BLaER1 (cell line): ENCODE measurements at regions not wholly inside any gene's neighbourhood (a gene's known extent, or its start where the extent isn't known, plus 50 kb on each side); places are given as distances from the start of the nearest gene placed in this dataset.
"Not testable (repeated sequence)": the region's sequence is repeated elsewhere in the genome, so short reads cannot be mapped to it uniquely, and the experiment has no call there.

Experiments
- H3K27ac ChIP-seq: shearing (Covaris generic); formaldehyde crosslinking; 2 replicates; pipeline ENCODE4 v1.8.1; 2022
- H3K27me3 ChIP-seq: shearing (Covaris generic); formaldehyde crosslinking; 2 replicates; pipeline ENCODE4 v1.8.1; 2022
- H3K36me3 ChIP-seq: shearing (Covaris generic); formaldehyde crosslinking; 2 replicates; pipeline ENCODE4 v1.8.1; 2022
- H3K4me1 ChIP-seq: shearing (Covaris generic); formaldehyde crosslinking; 2 replicates; pipeline ENCODE4 v1.8.1; 2022
- H3K4me2 ChIP-seq: shearing (Covaris generic); formaldehyde crosslinking; 2 replicates; pipeline ENCODE4 v1.8.1; 2022
- H3K4me3 ChIP-seq: shearing (Covaris generic); formaldehyde crosslinking; 2 replicates; pipeline ENCODE4 v1.8.1; 2022
- H3K9ac ChIP-seq: shearing (Covaris generic); formaldehyde crosslinking; 2 replicates; pipeline ENCODE4 v1.8.1; 2022
- H3K9me3 ChIP-seq: shearing (Covaris generic); formaldehyde crosslinking; 2 replicates; pipeline ENCODE4 v1.8.1; 2022
- H4K20me1 ChIP-seq: shearing (Covaris generic); formaldehyde crosslinking; 2 replicates; pipeline ENCODE4 v1.8.1; 2022
- Cebpa-rat ChIP-seq: shearing (Covaris generic); IDR thresholded peaks from 2 replicates; pipeline ENCODE4 v1.8.1; 2022

DNA sequence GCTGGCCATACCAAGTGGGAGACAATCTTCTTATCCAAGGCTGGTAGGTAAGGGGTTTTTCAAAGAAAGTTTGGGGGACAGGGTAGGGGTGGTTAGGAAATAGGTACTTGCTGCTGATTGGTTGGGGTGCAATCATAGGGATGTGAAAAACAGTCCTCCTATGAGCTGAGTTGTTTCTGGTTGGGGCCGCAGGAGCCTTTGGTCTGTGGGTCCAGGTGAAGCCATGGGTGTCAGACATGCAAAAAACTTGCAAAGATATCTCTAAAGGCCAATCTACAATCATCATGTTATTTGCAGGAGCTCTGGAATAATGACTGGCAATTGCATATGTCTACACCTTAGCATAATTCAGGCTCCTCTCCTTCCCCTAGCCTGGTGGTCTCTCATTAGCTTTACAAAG is 982.3 kb downstream of the DIPK2A start:
- Histone ChIP-seq H3K4me2 (no peak overlapping the region), H3K4me1 (no peaks in the 10 kb centered on the region)

DNA sequence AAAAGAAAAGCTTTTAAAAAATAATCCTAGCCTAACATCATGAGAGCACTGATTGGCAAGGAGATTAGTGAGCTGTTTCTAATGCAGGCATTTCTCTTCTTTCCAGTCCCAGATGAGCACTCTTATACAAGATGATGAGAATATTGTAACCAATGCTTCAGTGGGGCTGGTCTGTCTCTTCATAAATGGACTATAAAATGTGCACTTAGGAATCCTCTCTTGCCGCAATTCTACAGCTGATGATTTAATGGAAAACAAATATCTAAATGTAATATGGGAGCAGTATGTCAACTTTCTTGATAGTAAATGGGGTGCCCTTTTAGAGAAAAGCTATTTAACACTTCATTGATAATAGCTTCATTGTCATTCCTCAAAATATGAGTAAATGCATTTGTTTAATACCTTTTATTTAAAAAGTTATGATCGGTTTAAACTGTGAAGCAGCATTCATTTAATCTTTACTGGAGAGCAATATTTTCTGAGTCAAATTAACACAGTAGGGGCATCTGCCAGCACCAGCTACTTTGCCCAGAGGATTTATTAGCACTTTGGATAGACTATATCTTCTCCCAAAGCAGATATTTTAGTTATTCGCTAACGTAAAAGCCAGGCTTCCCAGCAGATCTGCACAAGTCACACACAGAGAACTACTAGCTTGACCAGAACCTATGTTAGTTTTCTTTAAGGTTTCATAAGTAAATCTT is 985.9 kb downstream of the DIPK2A start:
- no peak overlapping the region for H3K9ac ChIP-seq
- no peaks in the 10 kb centered on the region for H3K27me3 ChIP-seq
- no peaks in the 10 kb centered on the region for H3K9me3 ChIP-seq
- H4K20me1 ChIP-seq, result no peaks in the 10 kb centered on the region
- no peak overlapping the region for H3K4me2 ChIP-seq
- H3K27ac ChIP-seq, result no peak overlapping the region
- no peak overlapping the region for H3K4me3 ChIP-seq
- no peaks in the 10 kb centered on the region for H3K4me1 ChIP-seq
- TF ChIP-seq Cebpa-rat, result no peak
- no peaks in the 10 kb centered on the region for H3K36me3 ChIP-seq

More for the DNA sequence above, 982.3 kb downstream of the DIPK2A start:
- Histone ChIP-seq H3K9me3 (no peaks in the 10 kb centered on the region), H3K36me3 (no peaks in the 10 kb centered on the region), H3K27me3 (no peaks in the 10 kb centered on the region), H3K4me3 (no peak overlapping the region), H3K9ac (no peak overlapping the region), H4K20me1 (no peaks in the 10 kb centered on the region), H3K27ac (no peak overlapping the region)
- TF ChIP-seq Cebpa-rat, result no peak

DNA sequence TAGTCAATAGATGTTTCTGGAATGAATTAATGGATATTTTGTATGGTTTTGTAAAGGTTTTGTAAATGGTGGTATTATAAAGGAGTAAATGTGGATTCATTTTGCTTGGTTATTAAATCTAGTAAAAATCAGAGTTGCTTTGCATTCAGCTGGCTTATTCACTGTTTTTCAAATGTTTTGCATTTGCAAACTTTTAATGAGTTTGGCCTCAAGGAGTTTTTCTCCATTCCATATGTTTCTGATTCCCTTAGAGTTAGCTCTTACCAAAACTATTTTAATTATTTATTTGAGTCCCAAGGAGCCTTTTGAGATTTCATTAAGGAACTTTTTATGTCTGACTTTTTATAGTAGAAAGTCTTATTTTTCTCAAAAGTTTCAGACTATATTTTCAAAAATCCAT is 992.2 kb downstream of the DIPK2A start:
- Histone ChIP-seq H3K27me3 (no peaks in the 10 kb centered on the region), H3K9ac (no peak overlapping the region), H3K9me3 (no peaks in the 10 kb centered on the region), H4K20me1 (no peaks in the 10 kb centered on the region), H3K4me1 (no peaks in the 10 kb centered on the region), H3K4me3 (no peak overlapping the region), H3K36me3 (no peaks in the 10 kb centered on the region), H3K4me2 (no peak overlapping the region), H3K27ac (no peak overlapping the region)
- no peak for TF ChIP-seq Cebpa-rat

DNA sequence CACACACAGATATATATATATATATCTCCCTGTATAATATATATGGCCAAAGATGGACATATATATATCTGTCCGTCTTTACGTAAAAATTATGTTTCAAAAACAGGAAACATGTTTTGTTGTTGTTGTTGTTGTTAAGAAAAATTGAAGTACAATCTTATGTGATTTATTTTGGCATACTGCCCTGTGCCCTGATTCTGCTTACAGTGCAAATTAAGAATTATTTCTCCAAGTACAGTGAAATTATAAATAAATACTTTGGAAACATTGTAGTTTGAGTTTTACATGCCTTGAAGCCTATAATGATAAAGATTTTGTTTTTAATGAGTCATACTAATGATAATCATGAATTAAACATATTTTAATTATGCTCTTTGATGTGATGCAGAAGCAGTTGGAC is 994.9 kb downstream of the DIPK2A start:
- H3K9me3 ChIP-seq, result no peaks in the 10 kb centered on the region
- no peak overlapping the region for H3K27ac ChIP-seq
- no peak for TF ChIP-seq Cebpa-rat
- no peaks in the 10 kb centered on the region for H3K36me3 ChIP-seq
- no peaks in the 10 kb centered on the region for H3K27me3 ChIP-seq
- H3K9ac ChIP-seq, result no peak overlapping the region
- no peak overlapping the region for H3K4me3 ChIP-seq
- no peaks in the 10 kb centered on the region for H4K20me1 ChIP-seq
- no peaks in the 10 kb centered on the region for H3K4me1 ChIP-seq
- no peak overlapping the region for H3K4me2 ChIP-seq

DNA sequence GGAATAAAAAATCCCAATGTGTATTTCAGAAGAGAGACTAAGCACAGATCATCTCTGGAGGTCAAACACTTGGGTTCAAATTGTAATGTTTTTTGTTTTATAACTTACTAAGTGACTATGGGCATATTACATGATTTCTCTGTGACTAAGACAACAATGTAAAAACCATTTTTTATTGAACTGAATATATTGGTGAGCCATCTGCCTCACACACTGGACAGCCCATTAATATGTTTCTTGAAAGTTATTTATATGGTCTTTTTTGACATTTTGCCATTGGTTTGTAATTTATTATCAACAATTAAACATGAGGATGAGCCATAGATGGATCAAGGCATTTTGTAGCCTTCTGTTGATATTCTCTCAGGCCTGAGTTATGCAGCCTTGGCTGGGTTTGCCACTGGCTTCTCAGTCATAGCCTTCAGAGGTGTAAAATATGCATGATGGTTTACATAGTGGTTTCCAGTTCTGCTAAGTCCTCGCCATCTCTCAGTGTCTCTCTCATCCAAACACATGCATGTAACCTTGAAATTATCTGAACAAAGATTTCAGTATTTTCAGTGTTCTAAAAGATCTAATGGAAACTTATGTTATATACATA is 997.2 kb downstream of the DIPK2A start:
- no peaks in the 10 kb centered on the region for H3K27me3 ChIP-seq
- H3K4me2 ChIP-seq, result no peak overlapping the region
- H3K36me3 ChIP-seq, result no peaks in the 10 kb centered on the region
- no peaks in the 10 kb centered on the region for H4K20me1 ChIP-seq
- no peak overlapping the region for H3K9ac ChIP-seq
- H3K9me3 ChIP-seq, result no peaks in the 10 kb centered on the region
- H3K4me3 ChIP-seq, result no peak overlapping the region
- TF ChIP-seq Cebpa-rat, result no peak
- no peaks in the 10 kb centered on the region for H3K4me1 ChIP-seq
- H3K27ac ChIP-seq, result no peak overlapping the region

DNA sequence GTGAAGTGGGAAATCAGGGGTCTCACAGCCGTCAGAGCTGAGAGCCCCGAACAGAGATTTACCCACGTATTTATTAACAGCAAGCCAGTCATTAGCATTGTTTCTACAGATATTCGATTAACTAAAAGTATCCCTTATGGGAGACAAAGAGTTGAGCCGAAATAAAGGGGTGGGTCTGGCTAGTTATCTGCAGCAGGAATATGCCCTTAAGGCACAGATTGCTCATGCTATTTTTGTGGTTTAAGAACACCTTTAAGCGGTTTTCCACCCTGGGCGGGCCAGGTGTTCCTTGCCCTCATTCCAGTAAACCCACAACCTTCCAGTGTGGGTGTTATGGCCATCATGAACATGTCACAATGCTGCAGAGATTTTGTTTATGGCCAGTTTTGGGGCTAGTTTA is 1012.9 kb downstream of the DIPK2A start:
- H3K9ac ChIP-seq, H3K4me1 ChIP-seq, H3K9me3 ChIP-seq, H4K20me1 ChIP-seq, H3K27ac ChIP-seq, H3K36me3 ChIP-seq, H3K4me3 ChIP-seq, H3K4me2 ChIP-seq, H3K27me3 ChIP-seq: not testable (repeated sequence)

DNA sequence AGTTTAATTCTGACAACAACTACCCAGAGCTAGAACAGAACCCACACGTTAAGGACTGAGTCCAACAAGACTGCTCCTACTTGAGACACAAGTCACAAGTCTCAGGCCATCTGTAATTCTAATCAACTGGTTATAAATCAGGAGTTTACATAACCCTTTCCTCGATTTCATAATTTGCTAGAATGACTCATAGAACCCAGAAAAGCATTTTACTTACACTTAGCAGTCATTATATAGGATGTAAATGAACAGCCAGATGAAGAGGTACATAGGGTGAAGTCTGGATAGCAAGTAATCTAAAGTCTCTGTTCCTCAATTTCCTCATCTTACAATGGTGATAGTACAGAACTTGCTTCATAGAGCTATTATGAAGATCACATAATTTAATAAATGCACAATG is 1018.2 kb downstream of the DIPK2A start:
- Histone ChIP-seq H3K4me1 (no peaks in the 10 kb centered on the region), H3K4me2 (no peak overlapping the region), H3K4me3 (no peak overlapping the region), H3K9me3 (no peaks in the 10 kb centered on the region), H3K27ac (no peak overlapping the region), H3K36me3 (no peaks in the 10 kb centered on the region), H3K27me3 (no peaks in the 10 kb centered on the region), H4K20me1 (no peaks in the 10 kb centered on the region), H3K9ac (no peak overlapping the region)
- no peak for TF ChIP-seq Cebpa-rat

- no peaks in the 10 kb centered on the region for H3K4me1 ChIP-seq
- no peak overlapping the region for H3K9ac ChIP-seq
- no peaks in the 10 kb centered on the region for H3K36me3 ChIP-seq
- no peak for TF ChIP-seq Cebpa-rat
- no peaks in the 10 kb centered on the region for H4K20me1 ChIP-seq
- no peaks in the 10 kb centered on the region for H3K27me3 ChIP-seq
- no peaks in the 10 kb centered on the region for H3K9me3 ChIP-seq
- H3K4me3 ChIP-seq, result no peak overlapping the region
- H3K27ac ChIP-seq, result no peak overlapping the region
- no peak overlapping the region for H3K4me2 ChIP-seq
Measured at GRCh38 chr3:144995856-144996255, 1024.2 kb downstream of the DIPK2A start.

GRCh38 chr3:145005427-145005826 is 1033.8 kb downstream of the DIPK2A start:
- Histone ChIP-seq H3K9me3 (peaks cover 10% of the 10 kb centered on the region), H4K20me1 (no peaks in the 10 kb centered on the region), H3K4me2 (no peak overlapping the region), H3K27me3 (no peaks in the 10 kb centered on the region), H3K4me3 (no peak overlapping the region), H3K4me1 (no peaks in the 10 kb centered on the region), H3K27ac (no peak overlapping the region), H3K9ac (no peak overlapping the region), H3K36me3 (no peaks in the 10 kb centered on the region)
- no peak for TF ChIP-seq Cebpa-rat

DNA sequence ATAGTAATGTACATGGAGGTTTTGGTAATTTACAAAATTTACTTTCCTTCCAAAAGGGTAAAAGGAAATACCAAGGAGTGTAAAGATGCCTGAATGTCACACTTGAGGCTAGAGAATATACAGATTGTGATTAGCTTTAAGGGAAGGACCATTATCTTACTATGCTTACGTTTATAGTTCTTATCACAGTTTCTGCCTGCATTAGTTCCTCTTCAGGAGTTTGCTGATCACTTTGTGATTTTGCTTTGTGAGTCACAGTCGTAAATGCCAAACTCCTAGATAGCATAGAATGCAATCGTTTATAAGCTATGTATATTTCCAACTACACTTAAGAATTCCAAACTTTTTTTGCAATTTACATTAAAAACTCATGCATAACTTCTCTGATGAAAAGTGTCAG is 1034.6 kb downstream of the DIPK2A start:
- TF ChIP-seq Cebpa-rat, result no peak
- no peak overlapping the region for H3K4me3 ChIP-seq
- H4K20me1 ChIP-seq, result no peaks in the 10 kb centered on the region
- no peak overlapping the region for H3K9ac ChIP-seq
- H3K27ac ChIP-seq, result no peak overlapping the region
- no peaks in the 10 kb centered on the region for H3K4me1 ChIP-seq
- H3K36me3 ChIP-seq, result no peaks in the 10 kb centered on the region
- no peaks in the 10 kb centered on the region for H3K27me3 ChIP-seq
- peaks cover 8% of the 10 kb centered on the region for H3K9me3 ChIP-seq
- H3K4me2 ChIP-seq, result no peak overlapping the region
